ENCODE measurements at regions not wholly inside any gene's neighbourhood (a gene's known extent, or its start where the extent isn't known, plus 50 kb on each side); places are given as distances from the start of the nearest gene placed in this dataset.

- Histone ChIP-seq H2BK5ac (ENCODE audit: insufficient read length, low read length) (no peak overlapping the region), H3K9me3 (ENCODE audit: control insufficient read depth, low read depth, low read length) (no peaks in the 10 kb centered on the region), H4K20me1 (ENCODE audit: control insufficient read depth, insufficient read depth, insufficient read length) (no peaks in the 10 kb centered on the region), H3K14ac (ENCODE audit: insufficient read depth, low read length) (no peak overlapping the region), H3K4me2 (ENCODE audit: insufficient read depth, insufficient read length, low read length) (no peak overlapping the region), H2BK12ac (ENCODE audit: insufficient read length, low read depth, low read length) (no peak overlapping the region), H3K27me3 (ENCODE audit: insufficient read depth, low read length) (no peaks in the 10 kb centered on the region), H2BK15ac (ENCODE audit: low read depth, low read length) (no peak overlapping the region), H2AFZ (ENCODE audit: low read length) (no peak overlapping the region), H3K23ac (ENCODE audit: insufficient read length, low read depth, low read length) (no peak overlapping the region), H4K8ac (replicated peaks; ENCODE audit: insufficient read length, low read depth, low read length) (no peak overlapping the region), H2AK5ac (ENCODE audit: insufficient read length, low read length) (no peak overlapping the region), H2BK20ac (ENCODE audit: low read depth, low read length, poor library complexity, severe bottlenecking) (no peak overlapping the region), H3K56ac (ENCODE audit: insufficient read length, low read depth, low read length) (no peak overlapping the region), H3K79me1 (ENCODE audit: insufficient read depth, low read depth, low read length, poor library complexity, severe bottlenecking) (no peaks in the 10 kb centered on the region), H3K4ac (ENCODE audit: low read depth, low read length) (no peak overlapping the region), H3K79me2 (ENCODE audit: insufficient read depth, low read length) (no peaks in the 10 kb centered on the region), H2BK120ac (ENCODE audit: low read depth, low read length, poor library complexity, severe bottlenecking) (no peak overlapping the region), H4K5ac (ENCODE audit: insufficient read length, low read depth, low read length) (no peak overlapping the region), H4K91ac (ENCODE audit: insufficient read length, low read depth, low read length) (no peak overlapping the region), H3K27ac (ENCODE audit: insufficient read length, low read depth, low read length) (no peak overlapping the region), H3K18ac (ENCODE audit: insufficient read length, low read depth, low read length) (no peak overlapping the region), H3K23me2 (ENCODE audit: insufficient read length, low read depth, low read length, poor library complexity, severe bottlenecking) (no peaks in the 10 kb centered on the region), H3K9ac (ENCODE audit: extremely low read depth, insufficient read length, low read length) (no peak overlapping the region), H3T11ph (ENCODE audit: low read length) (no peak overlapping the region), H3K4me1 (ENCODE audit: insufficient read depth, low read length) (no peaks in the 10 kb centered on the region)
- H3K9me3 Mint-ChIP-seq = no peaks in the 10 kb centered on the region
- H3K36me3 Mint-ChIP-seq (ENCODE audit: insufficient read depth in 1 of 3, low read depth in 3 of 3) = no peaks in the 10 kb centered on the region
- no peak for DNase-seq
- no peak overlapping the region for H3K4me3 Mint-ChIP-seq
- TF ChIP-seq, protein P1, sequence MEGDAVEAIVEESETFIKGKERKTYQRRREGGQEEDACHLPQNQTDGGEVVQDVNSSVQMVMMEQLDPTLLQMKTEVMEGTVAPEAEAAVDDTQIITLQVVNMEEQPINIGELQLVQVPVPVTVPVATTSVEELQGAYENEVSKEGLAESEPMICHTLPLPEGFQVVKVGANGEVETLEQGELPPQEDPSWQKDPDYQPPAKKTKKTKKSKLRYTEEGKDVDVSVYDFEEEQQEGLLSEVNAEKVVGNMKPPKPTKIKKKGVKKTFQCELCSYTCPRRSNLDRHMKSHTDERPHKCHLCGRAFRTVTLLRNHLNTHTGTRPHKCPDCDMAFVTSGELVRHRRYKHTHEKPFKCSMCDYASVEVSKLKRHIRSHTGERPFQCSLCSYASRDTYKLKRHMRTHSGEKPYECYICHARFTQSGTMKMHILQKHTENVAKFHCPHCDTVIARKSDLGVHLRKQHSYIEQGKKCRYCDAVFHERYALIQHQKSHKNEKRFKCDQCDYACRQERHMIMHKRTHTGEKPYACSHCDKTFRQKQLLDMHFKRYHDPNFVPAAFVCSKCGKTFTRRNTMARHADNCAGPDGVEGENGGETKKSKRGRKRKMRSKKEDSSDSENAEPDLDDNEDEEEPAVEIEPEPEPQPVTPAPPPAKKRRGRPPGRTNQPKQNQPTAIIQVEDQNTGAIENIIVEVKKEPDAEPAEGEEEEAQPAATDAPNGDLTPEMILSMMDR (conservative IDR thresholded peaks at IDR 0.05) = no peak
- H3K27me3 Mint-ChIP-seq (ENCODE audit: low read depth) = no peaks in the 10 kb centered on the region
- WGBS (ENCODE audit: extremely low coverage, insufficient read length, low lambda C conversion rate) = no CpG with 5 or more reads among the region's 3 CpGs
- H3K27ac Mint-ChIP-seq = no peak overlapping the region
- H3K4me1 Mint-ChIP-seq = no peaks in the 10 kb centered on the region
These were observed 839.6 kb upstream of the ZEB2 start for GRCh38 chr2:145359561-145359960.
